K562 (cell line): ENCODE measurements at regions not wholly inside any gene's neighbourhood (a gene's known extent, or its start where the extent isn't known, plus 50 kb on each side); places are given as distances from the start of the nearest gene placed in this dataset.

ENCODE experiments used
- EHMT2 ChIP-seq: fragments of 450-650 bp; IDR thresholded peaks from 2 replicates; pipeline ENCODE4 v1.6.1; 2018; ENCODE audit warnings: antibody characterized with exemption
- FIP1L1 ChIP-seq: fragments of 200-400 bp; formaldehyde crosslinking; IDR thresholded peaks from 2 replicates; pipeline ENCODE4 v1.6.1; 2018; ENCODE audit warnings: mild to moderate bottlenecking, low read depth, low read length; ENCODE audit not compliant: poor library complexity, severe bottlenecking
- GATA2 ChIP-seq: sonication (generic); formaldehyde crosslinking; IDR thresholded peaks from 2 replicates; pipeline ENCODE4 v1.4.0; 2020; ENCODE audit warnings: mild to moderate bottlenecking, missing genetic modification reagents
- NEUROD1 ChIP-seq: fragments of 150-350 bp; IDR thresholded peaks from 2 replicates; pipeline ENCODE4 v1.6.1; 2014; ENCODE audit warnings: borderline replicate concordance, low read length, low read depth; ENCODE audit not compliant: partially characterized antibody
- PTBP1 ChIP-seq: fragments of 200-400 bp; formaldehyde crosslinking; IDR thresholded peaks from 2 replicates; pipeline ENCODE4 v1.6.1; 2017; ENCODE audit warnings: low read depth, low read length
- SAFB2 ChIP-seq: fragments of 200-400 bp; formaldehyde crosslinking; IDR thresholded peaks from 2 replicates; pipeline ENCODE4 v1.6.1; 2018; ENCODE audit warnings: borderline replicate concordance, low read length, low read depth, moderate library complexity; ENCODE audit not compliant: severe bottlenecking
- TF ChIP-seq, protein P1 (sequence below): fragments of 450-650 bp; IDR thresholded peaks from 2 replicates; pipeline ENCODE4 v1.6.1; 2016; ENCODE audit warnings: mild to moderate bottlenecking, moderate library complexity

DNA sequence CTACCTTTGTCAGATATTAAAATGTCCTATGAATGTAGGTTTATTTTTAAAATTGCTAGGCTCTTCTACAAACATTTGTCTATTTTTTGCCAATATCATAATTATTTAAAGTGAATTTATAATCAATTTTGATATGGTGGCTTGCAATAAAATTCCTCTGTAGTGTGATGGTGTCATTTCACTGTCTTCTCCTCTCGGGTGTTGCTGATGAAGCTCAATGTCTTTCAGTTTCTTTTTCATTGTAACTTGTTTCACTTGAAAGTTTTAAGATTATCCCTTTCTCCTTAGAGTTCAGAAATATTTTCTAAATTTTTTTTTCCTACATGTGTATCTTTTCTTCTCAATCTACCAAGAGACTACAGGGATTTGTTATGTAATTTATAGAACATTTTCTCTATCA is 267.1 kb upstream of the EDNRB start (continued):
- TF ChIP-seq, protein P1, sequence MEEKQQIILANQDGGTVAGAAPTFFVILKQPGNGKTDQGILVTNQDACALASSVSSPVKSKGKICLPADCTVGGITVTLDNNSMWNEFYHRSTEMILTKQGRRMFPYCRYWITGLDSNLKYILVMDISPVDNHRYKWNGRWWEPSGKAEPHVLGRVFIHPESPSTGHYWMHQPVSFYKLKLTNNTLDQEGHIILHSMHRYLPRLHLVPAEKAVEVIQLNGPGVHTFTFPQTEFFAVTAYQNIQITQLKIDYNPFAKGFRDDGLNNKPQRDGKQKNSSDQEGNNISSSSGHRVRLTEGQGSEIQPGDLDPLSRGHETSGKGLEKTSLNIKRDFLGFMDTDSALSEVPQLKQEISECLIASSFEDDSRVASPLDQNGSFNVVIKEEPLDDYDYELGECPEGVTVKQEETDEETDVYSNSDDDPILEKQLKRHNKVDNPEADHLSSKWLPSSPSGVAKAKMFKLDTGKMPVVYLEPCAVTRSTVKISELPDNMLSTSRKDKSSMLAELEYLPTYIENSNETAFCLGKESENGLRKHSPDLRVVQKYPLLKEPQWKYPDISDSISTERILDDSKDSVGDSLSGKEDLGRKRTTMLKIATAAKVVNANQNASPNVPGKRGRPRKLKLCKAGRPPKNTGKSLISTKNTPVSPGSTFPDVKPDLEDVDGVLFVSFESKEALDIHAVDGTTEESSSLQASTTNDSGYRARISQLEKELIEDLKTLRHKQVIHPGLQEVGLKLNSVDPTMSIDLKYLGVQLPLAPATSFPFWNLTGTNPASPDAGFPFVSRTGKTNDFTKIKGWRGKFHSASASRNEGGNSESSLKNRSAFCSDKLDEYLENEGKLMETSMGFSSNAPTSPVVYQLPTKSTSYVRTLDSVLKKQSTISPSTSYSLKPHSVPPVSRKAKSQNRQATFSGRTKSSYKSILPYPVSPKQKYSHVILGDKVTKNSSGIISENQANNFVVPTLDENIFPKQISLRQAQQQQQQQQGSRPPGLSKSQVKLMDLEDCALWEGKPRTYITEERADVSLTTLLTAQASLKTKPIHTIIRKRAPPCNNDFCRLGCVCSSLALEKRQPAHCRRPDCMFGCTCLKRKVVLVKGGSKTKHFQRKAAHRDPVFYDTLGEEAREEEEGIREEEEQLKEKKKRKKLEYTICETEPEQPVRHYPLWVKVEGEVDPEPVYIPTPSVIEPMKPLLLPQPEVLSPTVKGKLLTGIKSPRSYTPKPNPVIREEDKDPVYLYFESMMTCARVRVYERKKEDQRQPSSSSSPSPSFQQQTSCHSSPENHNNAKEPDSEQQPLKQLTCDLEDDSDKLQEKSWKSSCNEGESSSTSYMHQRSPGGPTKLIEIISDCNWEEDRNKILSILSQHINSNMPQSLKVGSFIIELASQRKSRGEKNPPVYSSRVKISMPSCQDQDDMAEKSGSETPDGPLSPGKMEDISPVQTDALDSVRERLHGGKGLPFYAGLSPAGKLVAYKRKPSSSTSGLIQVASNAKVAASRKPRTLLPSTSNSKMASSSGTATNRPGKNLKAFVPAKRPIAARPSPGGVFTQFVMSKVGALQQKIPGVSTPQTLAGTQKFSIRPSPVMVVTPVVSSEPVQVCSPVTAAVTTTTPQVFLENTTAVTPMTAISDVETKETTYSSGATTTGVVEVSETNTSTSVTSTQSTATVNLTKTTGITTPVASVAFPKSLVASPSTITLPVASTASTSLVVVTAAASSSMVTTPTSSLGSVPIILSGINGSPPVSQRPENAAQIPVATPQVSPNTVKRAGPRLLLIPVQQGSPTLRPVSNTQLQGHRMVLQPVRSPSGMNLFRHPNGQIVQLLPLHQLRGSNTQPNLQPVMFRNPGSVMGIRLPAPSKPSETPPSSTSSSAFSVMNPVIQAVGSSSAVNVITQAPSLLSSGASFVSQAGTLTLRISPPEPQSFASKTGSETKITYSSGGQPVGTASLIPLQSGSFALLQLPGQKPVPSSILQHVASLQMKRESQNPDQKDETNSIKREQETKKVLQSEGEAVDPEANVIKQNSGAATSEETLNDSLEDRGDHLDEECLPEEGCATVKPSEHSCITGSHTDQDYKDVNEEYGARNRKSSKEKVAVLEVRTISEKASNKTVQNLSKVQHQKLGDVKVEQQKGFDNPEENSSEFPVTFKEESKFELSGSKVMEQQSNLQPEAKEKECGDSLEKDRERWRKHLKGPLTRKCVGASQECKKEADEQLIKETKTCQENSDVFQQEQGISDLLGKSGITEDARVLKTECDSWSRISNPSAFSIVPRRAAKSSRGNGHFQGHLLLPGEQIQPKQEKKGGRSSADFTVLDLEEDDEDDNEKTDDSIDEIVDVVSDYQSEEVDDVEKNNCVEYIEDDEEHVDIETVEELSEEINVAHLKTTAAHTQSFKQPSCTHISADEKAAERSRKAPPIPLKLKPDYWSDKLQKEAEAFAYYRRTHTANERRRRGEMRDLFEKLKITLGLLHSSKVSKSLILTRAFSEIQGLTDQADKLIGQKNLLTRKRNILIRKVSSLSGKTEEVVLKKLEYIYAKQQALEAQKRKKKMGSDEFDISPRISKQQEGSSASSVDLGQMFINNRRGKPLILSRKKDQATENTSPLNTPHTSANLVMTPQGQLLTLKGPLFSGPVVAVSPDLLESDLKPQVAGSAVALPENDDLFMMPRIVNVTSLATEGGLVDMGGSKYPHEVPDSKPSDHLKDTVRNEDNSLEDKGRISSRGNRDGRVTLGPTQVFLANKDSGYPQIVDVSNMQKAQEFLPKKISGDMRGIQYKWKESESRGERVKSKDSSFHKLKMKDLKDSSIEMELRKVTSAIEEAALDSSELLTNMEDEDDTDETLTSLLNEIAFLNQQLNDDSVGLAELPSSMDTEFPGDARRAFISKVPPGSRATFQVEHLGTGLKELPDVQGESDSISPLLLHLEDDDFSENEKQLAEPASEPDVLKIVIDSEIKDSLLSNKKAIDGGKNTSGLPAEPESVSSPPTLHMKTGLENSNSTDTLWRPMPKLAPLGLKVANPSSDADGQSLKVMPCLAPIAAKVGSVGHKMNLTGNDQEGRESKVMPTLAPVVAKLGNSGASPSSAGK = no peak
- TF ChIP-seq PTBP1 (no peak), FIP1L1 (no peak), NEUROD1 (no peak), EHMT2 (no peak), SAFB2 (no peak), GATA2 (CRISPR knock-in tag) (no peak)
